ENCODE measurements at regions not wholly inside any gene's neighbourhood (a gene's known extent, or its start where the extent isn't known, plus 50 kb on each side); places are given as distances from the start of the nearest gene placed in this dataset.

DNA sequence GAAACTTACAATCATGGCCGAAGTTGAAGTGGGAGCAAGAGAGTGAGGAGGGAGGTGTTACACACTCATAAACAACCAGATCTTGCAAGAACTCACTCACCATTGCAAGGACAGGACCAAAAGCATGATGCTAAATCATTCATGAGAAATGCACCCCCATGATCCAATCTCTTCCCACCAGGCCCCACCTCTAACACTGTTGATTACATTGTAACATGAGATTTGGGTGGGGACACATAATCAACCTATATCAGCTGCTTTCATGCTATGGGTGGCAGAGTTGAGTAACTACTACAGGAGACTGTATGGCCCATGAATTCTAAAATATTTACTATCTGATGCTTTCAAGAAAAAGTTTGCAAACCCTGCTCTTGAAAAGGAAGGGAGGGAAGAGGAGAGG lies 155.1 kb downstream of the DEFB131A start:
- FAIRE-seq = no peak
- Histone ChIP-seq H4K5ac (ENCODE audit: insufficient read length, low read depth, low read length) (no peak overlapping the region), H3K4me2 (ENCODE audit: insufficient read depth in 1 of 2, low read depth in 2 of 2, low read length in 2 of 2) (no peak overlapping the region), H2BK120ac (replicated peaks; ENCODE audit: low read depth, low read length) (no peak overlapping the region), H3K18ac (ENCODE audit: extremely low read depth, low read length) (no peak overlapping the region), H3K9me3 (ENCODE audit: insufficient read depth in 2 of 2, low read depth in 1 of 2, low read length in 1 of 2) (no peaks in the 10 kb centered on the region), H3K79me1 (ENCODE audit: low read depth, low read length) (no peaks in the 10 kb centered on the region), H2BK5ac (ENCODE audit: low read depth, low read length) (no peak overlapping the region), H3K79me2 (ENCODE audit: control insufficient read depth in 1 of 2, insufficient read depth in 2 of 2, low read length in 2 of 2) (no peaks in the 10 kb centered on the region), H3K23me2 (ENCODE audit: low read depth, low read length) (no peaks in the 10 kb centered on the region), H2AK5ac (ENCODE audit: low read depth, low read length) (no peak overlapping the region), H2BK12ac (ENCODE audit: low read depth, low read length) (no peak overlapping the region), H3K23ac (ENCODE audit: insufficient read length) (no peak overlapping the region), H2BK20ac (ENCODE audit: low read length) (no peak overlapping the region), H4K8ac (ENCODE audit: extremely low read depth, insufficient read depth, low read length) (no peak overlapping the region), H3K4me3 (ENCODE audit: extremely low read depth in 1 of 4, insufficient read depth in 2 of 4, low read depth in 3 of 4, low read length in 4 of 4) (no peak overlapping the region), H2AFZ (ENCODE audit: low read length) (no peak overlapping the region), H4K91ac (replicated peaks; ENCODE audit: insufficient read length, low read length) (no peak overlapping the region), H3K27ac (ENCODE audit: low read depth, low read length) (no peak overlapping the region), H4K20me1 (replicated peaks in 1 of 2; ENCODE audit: control insufficient read depth in 1 of 2, insufficient read depth in 2 of 2, low read length in 2 of 2) (no peaks in the 10 kb centered on the region), H3K14ac (ENCODE audit: insufficient read length) (no peak overlapping the region), H3K56ac (replicated peaks; ENCODE audit: insufficient read length, low read depth, low read length) (no peak overlapping the region), H3K4ac (replicated peaks; ENCODE audit: insufficient read length, low read depth, low read length) (no peak overlapping the region), H3K36me3 (ENCODE audit: control insufficient read depth in 2 of 4, insufficient read depth in 4 of 4, low read length in 3 of 4) (no peaks in the 10 kb centered on the region), H3K27me3 (replicated peaks in 1 of 4; ENCODE audit: control insufficient read depth in 3 of 4, extremely low read depth in 1 of 4, insufficient read depth in 3 of 4, low read length in 3 of 4) (no peaks in the 10 kb centered on the region), H3K4me1 (replicated peaks in 1 of 4; ENCODE audit: control insufficient read depth in 3 of 4, insufficient read depth in 4 of 4, low read length in 3 of 4) (peaks cover 0 to 3% (median 2%) of the 10 kb centered on the region in 4 experiments; a peak in 3 of 7 replicates), H2BK15ac (ENCODE audit: low read length) (no peak overlapping the region), H3K9ac (replicated peaks in 1 of 4; ENCODE audit: extremely low read depth in 1 of 4, low read depth in 3 of 4, low read length in 3 of 4) (no peak overlapping the region)
- TF ChIP-seq PHF8 (conservative IDR thresholded peaks at IDR 0.05; ENCODE audit: low read depth, low read length) (no peak), BRCA1 (IDR thresholded peaks at IDR 0.05; ENCODE audit: low read depth, low read length) (no peak)
- TF ChIP-seq, protein P1, sequence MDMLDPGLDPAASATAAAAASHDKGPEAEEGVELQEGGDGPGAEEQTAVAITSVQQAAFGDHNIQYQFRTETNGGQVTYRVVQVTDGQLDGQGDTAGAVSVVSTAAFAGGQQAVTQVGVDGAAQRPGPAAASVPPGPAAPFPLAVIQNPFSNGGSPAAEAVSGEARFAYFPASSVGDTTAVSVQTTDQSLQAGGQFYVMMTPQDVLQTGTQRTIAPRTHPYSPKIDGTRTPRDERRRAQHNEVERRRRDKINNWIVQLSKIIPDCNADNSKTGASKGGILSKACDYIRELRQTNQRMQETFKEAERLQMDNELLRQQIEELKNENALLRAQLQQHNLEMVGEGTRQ (IDR thresholded peaks at IDR 0.05; ENCODE audit: low read length) = no peak
- CTCF ChIA-PET (ENCODE audit: partially characterized antibody) = no interaction called here
- WGBS, 2 experiments (ENCODE audit: extremely low coverage in 1 of 2, insufficient coverage in 1 of 2, insufficient read length in 1 of 2, insufficient replicate concordance in 2 of 2, low coverage in 1 of 2, low lambda C conversion rate in 2 of 2, missing lambda C conversion rate in 1 of 2) = 94% methylated on average over 1 of the region's 1 CpG; no CpG with 5 or more reads in 1 of the 2 experiments
- POLR2A ChIA-PET (ENCODE audit: partially characterized antibody) = no interaction called here
- DNase-seq (ENCODE audit: low read depth in 1 of 2, low spot score in 2 of 2) = no peak

Data from H1 (cell line).